ENCODE measurements at regions not wholly inside any gene's neighbourhood (a gene's known extent, or its start where the extent isn't known, plus 50 kb on each side); places are given as distances from the start of the nearest gene placed in this dataset.

- no peak for TF ChIP-seq CTCF (conservative IDR thresholded peaks at IDR 0.05 in 1 of 2, IDR thresholded peaks at IDR 0.05 in 1 of 2; ENCODE audit: low read depth in 1 of 2, low read length in 2 of 2)
- no peak for TF ChIP-seq EZH2 (IDR thresholded peaks at IDR 0.05; ENCODE audit: low read length, missing control alignments)
Observed at GRCh38 chr9:16155878-16156277, 603.0 kb downstream of the CCDC171 start.

All from fibroblast of lung (primary cell).